LNCaP clone FGC (cell line): ENCODE measurements at regions not wholly inside any gene's neighbourhood (a gene's known extent, or its start where the extent isn't known, plus 50 kb on each side); places are given as distances from the start of the nearest gene placed in this dataset.

Experiments
- DNase-seq: peaks from one replicate; pipeline ENCODE4 v3.0.0-alpha.2; 2011; ENCODE audit warnings: low read depth
- H3K4me3 ChIP-seq: 2 replicates; pipeline ENCODE4 v1.5.1; 2011; ENCODE audit warnings: mild to moderate bottlenecking, low read depth, low read length, control low read depth
- TF ChIP-seq, protein P1 (sequence below): IDR thresholded peaks from 2 replicates; pipeline ENCODE4 v1.5.1; 2012; ENCODE audit warnings: mild to moderate bottlenecking; ENCODE audit not compliant: control insufficient read depth, insufficient read depth; ENCODE audit errors: extremely low read depth

DNA sequence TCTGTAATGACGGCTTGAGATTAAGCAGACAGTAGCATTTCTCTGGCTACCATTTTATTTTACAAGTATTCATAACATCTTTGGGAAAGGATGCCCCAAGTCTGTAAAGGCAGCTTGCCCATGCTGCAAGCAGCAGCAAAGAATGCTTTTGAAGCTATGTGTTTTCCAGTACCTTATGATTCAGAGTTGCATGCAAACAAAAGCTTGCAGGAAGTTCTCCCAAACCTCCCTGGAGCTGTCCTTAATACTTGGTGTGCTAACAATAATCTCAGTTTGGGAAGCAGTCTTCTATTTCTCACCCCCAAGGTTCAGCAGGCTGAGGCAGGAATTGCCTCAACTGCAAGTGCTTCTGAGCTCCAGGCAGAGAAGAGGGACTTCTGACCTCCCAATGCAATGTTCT, 60.8 kb downstream of the CCNA1 start:
- no peak for DNase-seq
- TF ChIP-seq, protein P1, sequence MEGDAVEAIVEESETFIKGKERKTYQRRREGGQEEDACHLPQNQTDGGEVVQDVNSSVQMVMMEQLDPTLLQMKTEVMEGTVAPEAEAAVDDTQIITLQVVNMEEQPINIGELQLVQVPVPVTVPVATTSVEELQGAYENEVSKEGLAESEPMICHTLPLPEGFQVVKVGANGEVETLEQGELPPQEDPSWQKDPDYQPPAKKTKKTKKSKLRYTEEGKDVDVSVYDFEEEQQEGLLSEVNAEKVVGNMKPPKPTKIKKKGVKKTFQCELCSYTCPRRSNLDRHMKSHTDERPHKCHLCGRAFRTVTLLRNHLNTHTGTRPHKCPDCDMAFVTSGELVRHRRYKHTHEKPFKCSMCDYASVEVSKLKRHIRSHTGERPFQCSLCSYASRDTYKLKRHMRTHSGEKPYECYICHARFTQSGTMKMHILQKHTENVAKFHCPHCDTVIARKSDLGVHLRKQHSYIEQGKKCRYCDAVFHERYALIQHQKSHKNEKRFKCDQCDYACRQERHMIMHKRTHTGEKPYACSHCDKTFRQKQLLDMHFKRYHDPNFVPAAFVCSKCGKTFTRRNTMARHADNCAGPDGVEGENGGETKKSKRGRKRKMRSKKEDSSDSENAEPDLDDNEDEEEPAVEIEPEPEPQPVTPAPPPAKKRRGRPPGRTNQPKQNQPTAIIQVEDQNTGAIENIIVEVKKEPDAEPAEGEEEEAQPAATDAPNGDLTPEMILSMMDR: no peak
- H3K4me3 ChIP-seq: no peak overlapping the region

DNA sequence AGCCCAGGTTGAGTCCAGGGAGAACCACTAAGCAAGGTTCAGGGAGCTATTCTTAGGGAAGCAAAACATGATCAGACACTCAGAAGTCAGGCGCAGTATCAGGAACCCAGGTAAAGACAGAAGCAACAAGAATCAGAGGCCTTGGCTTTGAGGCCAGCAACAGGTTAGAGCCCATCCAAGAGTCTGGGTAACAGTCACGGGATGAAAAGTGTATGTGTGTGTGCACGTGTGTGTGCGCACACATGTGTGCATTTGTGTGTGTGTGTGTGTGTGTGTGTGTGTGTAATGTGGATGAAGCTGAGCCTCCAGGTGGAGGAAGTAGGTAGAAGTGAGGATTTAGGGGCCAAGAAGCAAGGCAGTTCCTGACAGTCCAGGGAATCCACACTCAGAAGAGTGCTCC, 63.1 kb downstream of the CCNA1 start:
- TF ChIP-seq, protein P1: no peak
- DNase-seq: no peak

DNA sequence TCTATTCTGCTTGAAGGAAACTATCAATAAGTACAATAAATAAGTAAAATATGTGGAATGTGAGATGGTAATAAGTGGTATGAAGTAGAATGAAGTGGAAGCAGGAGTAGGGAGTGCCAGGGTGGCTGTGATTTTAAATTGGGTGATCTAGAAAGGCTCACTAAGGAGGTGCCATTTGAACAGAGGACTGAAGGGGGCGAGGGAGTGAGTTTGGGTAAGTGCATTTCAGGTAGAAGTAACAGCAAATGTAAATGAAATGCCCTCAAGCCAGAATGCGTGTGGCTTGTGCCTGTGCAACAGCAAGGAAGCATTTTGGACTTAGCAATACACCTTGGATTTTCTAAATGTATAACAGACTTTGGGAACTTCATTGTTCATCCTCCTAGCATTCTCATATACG, 77.1 kb downstream of the CCNA1 start:
- TF ChIP-seq, protein P1: no peak
- DNase-seq: no peak
- H3K4me3 ChIP-seq: no peak overlapping the region

More for the DNA sequence above, 63.1 kb downstream of the CCNA1 start:
- no peak overlapping the region for H3K4me3 ChIP-seq

DNA sequence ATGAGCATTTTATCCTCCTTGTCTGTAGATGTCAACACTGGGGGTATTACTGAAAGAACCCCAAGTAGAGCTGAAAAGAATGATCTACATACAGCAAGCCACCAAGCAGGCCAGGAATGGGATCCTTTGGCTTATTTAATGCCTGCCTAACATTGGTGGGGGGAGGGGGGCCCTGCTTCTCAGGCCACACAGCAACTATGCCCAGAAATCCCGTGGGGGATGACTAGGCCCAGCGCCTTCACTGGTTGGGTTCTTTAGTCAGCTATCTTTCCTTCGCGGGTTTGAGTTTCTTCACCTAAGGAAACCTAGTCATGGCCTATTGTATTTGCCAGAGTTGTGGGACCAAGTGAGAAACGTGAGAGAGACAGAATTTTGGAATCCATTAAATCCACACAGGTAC, 80.5 kb downstream of the CCNA1 start:
- H3K4me3 ChIP-seq: no peak overlapping the region
- DNase-seq: no peak
- TF ChIP-seq, protein P1: no peak

DNA sequence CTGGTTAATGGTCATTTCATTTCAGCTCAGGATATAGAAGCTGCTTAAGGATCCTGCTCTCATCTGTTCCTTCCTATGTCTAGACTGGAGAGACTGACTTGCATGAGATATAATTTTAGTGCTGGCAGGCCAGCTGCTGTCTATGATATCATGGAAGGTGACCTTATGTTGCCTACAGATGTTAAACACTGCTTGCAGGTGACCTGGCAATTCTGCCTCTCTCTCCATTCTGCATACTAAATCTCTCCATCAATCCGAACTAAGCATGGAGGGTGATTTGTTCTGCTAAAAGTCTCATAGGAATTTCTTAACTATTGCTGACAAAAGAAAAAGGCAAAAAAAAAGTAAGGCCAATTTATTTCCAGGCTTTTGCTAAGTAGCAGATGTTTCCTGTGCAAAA, 81.0 kb downstream of the CCNA1 start:
- TF ChIP-seq, protein P1: no peak
- DNase-seq: no peak
- no peak overlapping the region for H3K4me3 ChIP-seq

DNA sequence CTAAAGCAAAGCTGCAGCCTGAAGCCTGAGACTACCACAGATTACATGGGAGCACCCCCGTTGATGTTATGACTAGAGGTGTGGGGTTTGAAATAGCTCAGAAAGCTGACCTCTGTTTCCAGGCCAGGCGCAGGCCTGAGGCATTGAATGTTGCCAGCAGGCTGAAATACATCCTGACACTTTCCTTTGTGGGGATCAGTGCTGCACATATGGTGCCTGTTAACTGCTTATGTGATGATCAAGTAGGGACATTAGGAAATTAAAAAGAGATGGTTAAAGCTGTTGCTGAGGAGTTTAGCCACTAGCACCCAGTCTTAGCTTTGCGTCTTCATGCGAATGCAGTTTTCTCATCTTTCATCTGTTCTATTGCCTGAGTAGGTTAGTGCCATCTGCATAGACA, 83.2 kb downstream of the CCNA1 start:
- TF ChIP-seq, protein P1: no peak
- DNase-seq: no peak
- H3K4me3 ChIP-seq: no peak overlapping the region

DNA sequence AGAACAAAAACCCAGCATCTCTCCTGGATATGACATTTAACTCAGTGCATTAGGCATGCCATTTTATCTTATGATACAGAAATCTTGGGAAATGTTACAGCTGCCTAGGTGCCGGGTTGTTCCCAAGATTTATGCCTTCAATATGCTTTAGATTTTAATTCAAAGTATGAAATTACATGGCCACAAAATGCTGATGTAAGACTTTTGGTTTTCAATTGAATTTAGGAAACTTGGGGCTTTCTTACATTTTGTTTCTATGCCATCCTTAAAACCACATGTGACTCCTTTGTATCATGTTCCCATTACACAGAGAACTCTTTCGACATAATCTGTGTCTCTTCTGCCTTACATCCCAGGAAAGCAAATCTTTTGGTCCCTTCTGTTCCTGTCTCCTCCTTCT, 83.9 kb downstream of the CCNA1 start:
- no peak for DNase-seq
- no peak overlapping the region for H3K4me3 ChIP-seq
- TF ChIP-seq, protein P1: no peak
